Activated T-cell treated with anti-CD3 and anti-CD28 coated beads, Interleukin-2, amount 50 U/mL, for 48 hours (primary cell): ENCODE measurements at regions not wholly inside any gene's neighbourhood (a gene's known extent, or its start where the extent isn't known, plus 50 kb on each side); places are given as distances from the start of the nearest gene placed in this dataset.
"Not testable (repeated sequence)": the region's sequence is repeated elsewhere in the genome, so short reads cannot be mapped to it uniquely, and the experiment has no call there.

Source experiments
- DNase-seq, 2 experiments: peaks; one replicate each; pipeline ENCODE4 v3.0.0-alpha.2; 2020

- DNase-seq, result no peak
These were observed 479.4 kb upstream of the ZEB2 start for GRCh38 chr2:144999071-144999875.

GRCh38 chr2:144998435-144998834 lies 478.5 kb upstream of the ZEB2 start:
- no peak for DNase-seq

GRCh38 chr2:144996225-144996795 lies 476.4 kb upstream of the ZEB2 start:
- no peak for DNase-seq

DNA sequence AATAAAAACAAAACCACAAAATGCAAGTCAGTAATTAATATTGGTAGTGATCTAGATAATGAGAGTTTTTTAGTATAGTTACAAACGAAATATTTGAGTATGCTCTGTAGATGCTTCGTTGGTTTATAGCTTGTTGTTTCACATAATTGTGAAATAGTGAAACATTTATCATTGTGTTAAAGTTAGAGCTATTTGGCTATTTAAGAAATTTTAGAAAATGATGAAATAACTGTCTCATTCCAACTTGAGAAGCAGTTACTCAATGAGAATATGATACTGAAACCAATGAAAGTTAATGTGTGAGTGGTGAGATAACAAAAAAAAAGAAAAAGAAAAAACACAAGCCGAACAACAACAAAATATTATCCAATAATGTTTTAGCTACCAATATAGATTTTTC lies 475.6 kb upstream of the ZEB2 start:
- DNase-seq, result no peak

- DNase-seq, result no peak
These were observed 470.7 kb upstream of the ZEB2 start for GRCh38 chr2:144990661-144991060.

DNA sequence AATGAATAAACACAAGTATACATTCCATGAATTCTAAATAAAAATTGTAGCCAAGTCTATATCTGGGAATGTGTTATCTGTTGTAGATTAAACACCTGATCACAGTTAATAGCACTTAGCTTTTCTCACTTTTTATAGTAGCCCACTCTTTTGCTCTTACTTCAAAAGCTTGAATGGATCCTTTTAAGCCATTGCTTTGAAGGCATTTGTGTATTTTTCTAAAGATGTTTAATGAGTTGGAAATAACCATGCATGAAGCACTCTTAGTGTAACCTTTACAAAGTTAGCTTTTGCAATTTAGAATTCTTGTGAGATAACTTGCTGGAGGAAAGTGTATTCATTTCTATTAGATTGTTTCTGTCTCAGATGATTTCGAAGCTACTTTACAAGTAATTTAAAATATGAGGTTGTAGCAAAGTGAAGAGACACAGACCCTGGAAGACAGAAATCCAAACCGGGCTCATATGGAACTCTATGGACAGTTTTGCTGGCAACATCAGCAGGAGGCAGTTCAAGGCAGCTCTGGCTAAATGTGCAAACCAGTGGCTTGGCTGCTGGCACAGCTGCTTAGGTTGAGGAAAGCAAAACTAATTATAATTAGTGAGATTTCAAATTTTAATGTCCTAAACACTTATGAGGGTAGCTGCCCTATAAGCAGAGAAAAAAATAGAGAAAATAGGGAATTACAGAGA lies 469.8 kb upstream of the ZEB2 start:
- DNase-seq, result no peak

DNA sequence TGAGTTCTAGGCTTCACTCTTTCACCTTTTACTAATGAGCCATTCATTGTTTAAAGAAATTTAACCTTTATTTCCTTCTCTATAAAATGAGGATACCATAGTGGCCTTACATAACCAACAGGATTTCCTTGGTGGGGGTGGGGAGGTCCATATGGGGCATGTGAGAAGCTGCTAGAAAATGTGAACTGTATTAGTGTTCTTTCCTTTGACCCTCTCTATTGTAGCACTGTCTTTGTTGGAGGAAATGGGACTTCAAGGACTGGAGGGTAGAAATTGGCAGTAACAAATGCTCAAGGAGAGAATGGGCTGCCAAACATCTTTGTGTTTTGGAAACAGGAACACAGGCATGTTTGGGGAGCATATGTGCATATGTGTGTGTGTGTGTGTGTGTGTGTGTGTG lies 468.7 kb upstream of the ZEB2 start:
- no peak for DNase-seq

GRCh38 chr2:144986691-144987090 lies 466.8 kb upstream of the ZEB2 start:
- no peak for DNase-seq

- DNase-seq, result no peak
These were observed 464.1 kb upstream of the ZEB2 start for GRCh38 chr2:144984038-144984437.

DNA sequence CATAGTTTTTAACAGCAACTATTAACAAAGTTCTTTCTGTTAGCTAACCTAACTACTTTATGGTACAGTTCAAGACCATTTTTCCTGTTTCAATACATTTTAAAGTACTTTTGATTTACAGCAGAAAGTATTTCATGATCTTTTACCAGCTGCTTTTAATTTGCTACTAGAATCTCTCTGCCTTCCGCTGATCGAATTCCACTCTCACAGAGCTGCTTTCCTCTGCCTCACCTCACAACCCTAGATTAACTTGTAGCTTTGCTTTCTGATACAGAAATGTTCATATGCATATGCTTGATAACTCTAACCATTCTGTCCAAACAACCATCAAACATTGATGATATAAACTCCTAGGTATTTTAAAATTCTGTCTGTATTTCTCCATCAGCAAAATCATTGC lies 463.2 kb upstream of the ZEB2 start:
- DNase-seq, result no peak

DNA sequence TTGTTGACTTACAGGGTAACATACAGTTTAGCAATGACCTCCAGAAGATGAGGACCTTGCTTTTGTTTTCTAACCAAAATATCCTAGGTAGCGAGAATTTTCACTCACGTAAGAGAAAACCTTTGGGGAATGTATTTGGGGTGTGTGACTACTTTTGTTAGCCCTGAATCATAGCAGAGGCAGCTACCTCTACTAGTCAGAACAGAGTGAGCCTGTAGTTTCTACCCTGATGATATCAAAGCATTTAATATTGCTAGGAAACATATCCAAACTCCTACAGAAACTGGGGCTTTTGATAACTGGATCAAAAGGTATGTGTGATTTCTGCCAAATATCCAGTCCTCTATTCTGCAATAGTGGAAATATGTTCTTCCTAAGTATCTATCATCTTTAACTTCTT lies 462.6 kb upstream of the ZEB2 start:
- DNase-seq, result no peak

GRCh38 chr2:144975881-144976280 lies 456.0 kb upstream of the ZEB2 start:
- DNase-seq, result no peak

- no peak for DNase-seq
These were observed 452.8 kb upstream of the ZEB2 start for GRCh38 chr2:144972676-144973075.

DNA sequence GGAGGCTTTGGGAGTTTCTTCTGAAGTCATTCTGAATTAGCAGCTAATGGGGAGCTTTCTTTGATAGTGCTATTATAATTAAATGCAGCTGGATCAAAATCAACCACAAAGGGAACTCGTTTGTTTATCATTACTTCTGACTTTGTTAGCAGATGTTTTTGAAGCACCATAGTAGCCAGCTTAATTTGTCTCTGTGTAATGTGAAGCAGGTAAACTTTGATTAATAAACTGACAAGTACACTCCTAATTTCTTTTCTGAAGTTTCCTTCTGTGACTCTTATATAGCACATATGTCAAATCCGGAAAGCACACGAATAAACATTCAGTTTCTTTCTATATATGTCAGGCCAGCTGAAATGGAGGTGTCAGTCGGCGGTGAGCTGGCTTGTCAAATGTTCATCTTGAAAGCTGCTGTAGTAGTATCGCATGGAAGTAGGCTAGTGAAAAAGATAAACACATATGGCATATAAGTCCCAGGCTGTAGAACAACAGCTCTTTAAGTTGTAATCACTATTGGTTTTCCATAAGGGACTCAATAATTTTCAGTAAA lies 451.9 kb upstream of the ZEB2 start:
- DNase-seq, result no peak

DNA sequence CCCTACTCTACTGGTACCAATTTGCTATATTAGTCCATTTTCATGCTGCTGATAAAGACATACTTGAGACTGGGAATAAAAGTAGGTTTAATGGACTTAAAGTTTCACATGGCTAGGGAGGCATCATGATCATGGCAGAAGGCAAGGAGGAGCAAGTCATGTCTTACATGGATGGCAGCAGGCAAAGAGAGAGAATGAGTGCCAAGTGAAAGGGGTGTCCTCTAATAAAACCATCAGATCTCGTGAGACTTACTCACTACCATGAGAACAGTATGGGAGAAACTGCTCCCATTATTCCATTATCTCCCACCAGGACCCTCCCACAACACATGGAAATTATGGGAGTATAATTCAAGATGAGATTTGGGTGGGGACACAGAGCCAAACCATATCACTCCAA lies 450.5 kb upstream of the ZEB2 start:
- DNase-seq, result not testable (repeated sequence)

DNA sequence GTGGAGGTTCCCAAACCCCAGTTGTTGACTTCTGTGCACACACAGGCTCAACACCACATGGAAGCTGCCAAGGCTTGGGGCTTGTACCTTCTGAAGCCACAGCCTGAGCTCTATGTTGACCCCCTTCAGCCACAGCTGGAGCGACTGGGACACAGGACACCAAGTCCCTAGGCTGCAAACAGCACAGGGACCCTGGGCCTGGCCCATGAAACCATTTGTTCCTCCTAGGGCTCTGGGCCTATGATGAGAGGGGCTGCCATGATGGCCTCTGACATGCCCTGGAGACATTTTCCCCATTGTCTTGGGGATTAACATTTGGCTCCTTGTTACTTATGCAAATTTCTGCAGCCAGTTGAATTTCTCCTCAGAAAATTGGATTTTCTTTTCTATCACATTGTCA lies 449.6 kb upstream of the ZEB2 start:
- not testable (repeated sequence) for DNase-seq

DNA sequence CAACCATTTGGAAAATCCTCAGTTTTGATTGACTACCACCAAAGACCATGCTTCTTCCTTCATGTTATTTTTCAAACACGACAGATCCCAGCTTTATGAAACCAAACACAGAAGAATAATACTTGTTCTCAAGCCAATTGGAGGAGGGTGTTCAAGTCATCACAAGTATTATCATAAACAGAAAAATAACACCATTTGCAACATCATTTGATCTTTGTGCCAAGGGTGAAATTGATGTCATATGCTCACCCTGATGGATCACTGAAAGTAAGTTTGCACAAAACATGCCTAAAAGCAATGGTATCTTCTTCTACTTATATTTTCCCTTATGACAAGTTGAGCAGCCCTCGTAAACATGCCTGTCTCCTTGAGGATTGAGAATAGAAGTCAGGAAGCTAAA lies 448.0 kb upstream of the ZEB2 start:
- DNase-seq, result no peak

DNA sequence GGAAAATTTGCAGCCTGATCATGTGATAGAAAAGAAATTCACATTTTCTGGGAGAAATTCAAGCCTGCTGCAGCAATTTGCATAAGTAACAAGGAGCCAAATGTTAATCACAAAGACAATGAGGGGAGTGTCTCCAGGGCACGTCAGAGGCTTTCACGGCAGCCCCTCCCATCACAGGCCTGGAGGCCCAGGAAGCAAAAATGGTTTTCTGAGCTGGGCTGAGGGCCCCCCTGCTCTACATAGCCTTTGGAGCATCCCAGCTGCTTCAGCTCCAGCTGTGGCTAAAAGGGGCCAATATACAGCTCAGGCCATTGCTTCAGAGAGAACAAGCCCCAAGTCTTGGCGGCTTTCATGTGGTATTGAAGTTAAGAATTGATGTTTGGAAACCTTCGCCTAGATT lies 445.3 kb upstream of the ZEB2 start:
- DNase-seq, result no peak

DNA sequence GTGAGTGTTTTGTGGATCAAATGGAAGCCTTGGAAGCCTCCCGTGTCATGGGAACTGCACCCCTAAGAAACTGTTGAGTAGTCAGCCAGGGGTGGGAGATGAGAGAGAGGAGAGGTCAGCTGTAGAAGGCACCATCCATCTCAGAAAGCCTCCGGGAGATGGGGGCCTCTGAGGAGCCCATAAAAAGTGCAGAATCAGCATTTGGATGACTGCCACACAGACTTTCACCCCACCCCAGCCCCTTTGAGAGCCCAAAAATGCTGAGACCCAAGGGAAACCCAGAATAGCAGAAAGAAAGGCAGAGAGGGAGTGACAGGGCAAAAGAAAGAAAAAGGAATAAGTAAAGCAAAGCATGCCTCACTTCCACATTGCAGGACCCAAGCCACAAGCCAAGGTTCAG lies 443.1 kb upstream of the ZEB2 start:
- DNase-seq, result no peak

DNA sequence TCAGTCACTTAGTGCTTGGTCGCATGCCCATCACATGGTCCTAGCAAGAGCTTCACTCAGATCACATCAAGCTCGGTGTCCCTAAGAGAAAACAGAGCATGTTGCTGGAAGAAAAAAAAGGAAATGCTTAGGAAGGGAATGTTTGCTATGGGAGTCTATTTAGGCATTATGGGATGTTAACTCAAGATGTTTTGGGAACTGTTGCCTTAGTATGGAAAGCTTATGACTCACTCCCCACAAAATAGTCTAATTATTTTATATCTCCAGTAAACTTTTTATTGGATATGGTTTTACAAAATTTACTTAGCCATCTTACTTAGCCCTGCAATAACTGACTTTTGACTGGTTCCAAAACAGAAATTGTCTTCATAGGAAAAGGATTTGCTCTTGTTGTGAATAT lies 439.5 kb upstream of the ZEB2 start:
- DNase-seq, result no peak

GRCh38 chr2:144950899-144951560 lies 431.1 kb upstream of the ZEB2 start:
- no peak for DNase-seq

GRCh38 chr2:144948205-144948855 lies 428.4 kb upstream of the ZEB2 start:
- no peak for DNase-seq

DNA sequence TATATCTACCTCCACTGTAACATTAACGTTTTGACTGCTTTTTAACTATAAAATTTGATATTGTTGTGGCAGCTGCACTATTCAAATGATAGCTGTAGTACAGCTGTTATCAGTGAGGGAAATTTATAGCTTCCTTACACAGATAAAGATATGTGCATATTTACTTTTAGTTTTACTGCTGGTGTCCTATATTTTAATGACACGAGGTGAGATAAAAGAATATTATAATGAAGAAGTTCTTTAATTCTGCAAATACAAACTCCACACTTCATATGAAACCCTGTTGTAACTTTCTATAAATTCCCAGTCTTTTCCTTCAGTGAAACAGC lies 427.8 kb upstream of the ZEB2 start:
- DNase-seq, result no peak
